ENCODE measurements at regions not wholly inside any gene's neighbourhood (a gene's known extent, or its start where the extent isn't known, plus 50 kb on each side); places are given as distances from the start of the nearest gene placed in this dataset.

DNA sequence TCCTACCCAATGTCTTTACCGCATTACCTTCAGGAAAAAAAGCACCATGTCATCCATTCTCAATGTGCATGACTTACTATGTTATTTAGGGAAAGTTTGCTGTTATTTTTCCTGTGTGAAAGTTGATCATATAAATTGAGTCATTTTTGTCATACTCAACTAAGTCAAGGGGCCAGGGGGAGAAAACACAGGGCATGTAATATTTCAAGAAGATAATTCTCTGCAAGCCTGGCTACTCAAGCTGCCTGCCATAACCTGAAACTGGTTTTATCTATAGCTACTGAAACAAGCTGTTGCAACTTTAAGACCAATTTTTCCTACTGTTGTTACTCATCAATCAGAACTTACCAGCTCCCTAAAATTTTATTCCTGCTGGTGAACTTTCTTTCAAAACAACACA, 91.4 kb downstream of the TMSB4Y start:
- TF ChIP-seq ATF1 (CRISPR knock-in tag; IDR thresholded peaks at IDR 0.05) (no peak), TCF7 (CRISPR knock-in tag; IDR thresholded peaks at IDR 0.05; ENCODE audit: low read depth) (no peak), NR2C2 (CRISPR knock-in tag; IDR thresholded peaks at IDR 0.05) (no peak), NFE2L1 (CRISPR knock-in tag; IDR thresholded peaks at IDR 0.05) (no peak), ZNF121 (CRISPR knock-in tag; IDR thresholded peaks at IDR 0.05) (no peak), RELA (CRISPR knock-in tag; IDR thresholded peaks at IDR 0.05; ENCODE audit: borderline replicate concordance) (no peak), HMGA2 (CRISPR knock-in tag; IDR thresholded peaks at IDR 0.05) (no peak), ELF4 (CRISPR knock-in tag; IDR thresholded peaks at IDR 0.05; ENCODE audit: low read depth) (no peak)
- TF ChIP-seq, protein P1, sequence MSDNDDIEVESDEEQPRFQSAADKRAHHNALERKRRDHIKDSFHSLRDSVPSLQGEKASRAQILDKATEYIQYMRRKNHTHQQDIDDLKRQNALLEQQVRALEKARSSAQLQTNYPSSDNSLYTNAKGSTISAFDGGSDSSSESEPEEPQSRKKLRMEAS (CRISPR knock-in tag; IDR thresholded peaks at IDR 0.05) = no peak
- TF ChIP-seq, protein P2, sequence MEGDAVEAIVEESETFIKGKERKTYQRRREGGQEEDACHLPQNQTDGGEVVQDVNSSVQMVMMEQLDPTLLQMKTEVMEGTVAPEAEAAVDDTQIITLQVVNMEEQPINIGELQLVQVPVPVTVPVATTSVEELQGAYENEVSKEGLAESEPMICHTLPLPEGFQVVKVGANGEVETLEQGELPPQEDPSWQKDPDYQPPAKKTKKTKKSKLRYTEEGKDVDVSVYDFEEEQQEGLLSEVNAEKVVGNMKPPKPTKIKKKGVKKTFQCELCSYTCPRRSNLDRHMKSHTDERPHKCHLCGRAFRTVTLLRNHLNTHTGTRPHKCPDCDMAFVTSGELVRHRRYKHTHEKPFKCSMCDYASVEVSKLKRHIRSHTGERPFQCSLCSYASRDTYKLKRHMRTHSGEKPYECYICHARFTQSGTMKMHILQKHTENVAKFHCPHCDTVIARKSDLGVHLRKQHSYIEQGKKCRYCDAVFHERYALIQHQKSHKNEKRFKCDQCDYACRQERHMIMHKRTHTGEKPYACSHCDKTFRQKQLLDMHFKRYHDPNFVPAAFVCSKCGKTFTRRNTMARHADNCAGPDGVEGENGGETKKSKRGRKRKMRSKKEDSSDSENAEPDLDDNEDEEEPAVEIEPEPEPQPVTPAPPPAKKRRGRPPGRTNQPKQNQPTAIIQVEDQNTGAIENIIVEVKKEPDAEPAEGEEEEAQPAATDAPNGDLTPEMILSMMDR (IDR thresholded peaks at IDR 0.05) = no peak
- TF ChIP-seq, protein P3, sequence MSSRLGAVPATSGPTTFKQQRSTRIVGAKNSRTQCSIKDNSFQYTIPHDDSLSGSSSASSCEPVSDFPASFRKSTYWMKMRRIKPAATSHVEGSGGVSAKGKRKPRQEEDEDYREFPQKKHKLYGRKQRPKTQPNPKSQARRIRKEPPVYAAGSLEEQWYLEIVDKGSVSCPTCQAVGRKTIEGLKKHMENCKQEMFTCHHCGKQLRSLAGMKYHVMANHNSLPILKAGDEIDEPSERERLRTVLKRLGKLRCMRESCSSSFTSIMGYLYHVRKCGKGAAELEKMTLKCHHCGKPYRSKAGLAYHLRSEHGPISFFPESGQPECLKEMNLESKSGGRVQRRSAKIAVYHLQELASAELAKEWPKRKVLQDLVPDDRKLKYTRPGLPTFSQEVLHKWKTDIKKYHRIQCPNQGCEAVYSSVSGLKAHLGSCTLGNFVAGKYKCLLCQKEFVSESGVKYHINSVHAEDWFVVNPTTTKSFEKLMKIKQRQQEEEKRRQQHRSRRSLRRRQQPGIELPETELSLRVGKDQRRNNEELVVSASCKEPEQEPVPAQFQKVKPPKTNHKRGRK (CRISPR knock-in tag; IDR thresholded peaks at IDR 0.05; ENCODE audit: borderline replicate concordance) = no peak
- TF ChIP-seq, protein P4, sequence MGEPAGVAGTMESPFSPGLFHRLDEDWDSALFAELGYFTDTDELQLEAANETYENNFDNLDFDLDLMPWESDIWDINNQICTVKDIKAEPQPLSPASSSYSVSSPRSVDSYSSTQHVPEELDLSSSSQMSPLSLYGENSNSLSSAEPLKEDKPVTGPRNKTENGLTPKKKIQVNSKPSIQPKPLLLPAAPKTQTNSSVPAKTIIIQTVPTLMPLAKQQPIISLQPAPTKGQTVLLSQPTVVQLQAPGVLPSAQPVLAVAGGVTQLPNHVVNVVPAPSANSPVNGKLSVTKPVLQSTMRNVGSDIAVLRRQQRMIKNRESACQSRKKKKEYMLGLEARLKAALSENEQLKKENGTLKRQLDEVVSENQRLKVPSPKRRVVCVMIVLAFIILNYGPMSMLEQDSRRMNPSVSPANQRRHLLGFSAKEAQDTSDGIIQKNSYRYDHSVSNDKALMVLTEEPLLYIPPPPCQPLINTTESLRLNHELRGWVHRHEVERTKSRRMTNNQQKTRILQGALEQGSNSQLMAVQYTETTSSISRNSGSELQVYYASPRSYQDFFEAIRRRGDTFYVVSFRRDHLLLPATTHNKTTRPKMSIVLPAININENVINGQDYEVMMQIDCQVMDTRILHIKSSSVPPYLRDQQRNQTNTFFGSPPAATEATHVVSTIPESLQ (CRISPR knock-in tag; IDR thresholded peaks at IDR 0.05) = no peak
- TF ChIP-seq, protein P5, sequence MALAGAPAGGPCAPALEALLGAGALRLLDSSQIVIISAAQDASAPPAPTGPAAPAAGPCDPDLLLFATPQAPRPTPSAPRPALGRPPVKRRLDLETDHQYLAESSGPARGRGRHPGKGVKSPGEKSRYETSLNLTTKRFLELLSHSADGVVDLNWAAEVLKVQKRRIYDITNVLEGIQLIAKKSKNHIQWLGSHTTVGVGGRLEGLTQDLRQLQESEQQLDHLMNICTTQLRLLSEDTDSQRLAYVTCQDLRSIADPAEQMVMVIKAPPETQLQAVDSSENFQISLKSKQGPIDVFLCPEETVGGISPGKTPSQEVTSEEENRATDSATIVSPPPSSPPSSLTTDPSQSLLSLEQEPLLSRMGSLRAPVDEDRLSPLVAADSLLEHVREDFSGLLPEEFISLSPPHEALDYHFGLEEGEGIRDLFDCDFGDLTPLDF (CRISPR knock-in tag; IDR thresholded peaks at IDR 0.05) = no peak
- TF ChIP-seq, protein P6, sequence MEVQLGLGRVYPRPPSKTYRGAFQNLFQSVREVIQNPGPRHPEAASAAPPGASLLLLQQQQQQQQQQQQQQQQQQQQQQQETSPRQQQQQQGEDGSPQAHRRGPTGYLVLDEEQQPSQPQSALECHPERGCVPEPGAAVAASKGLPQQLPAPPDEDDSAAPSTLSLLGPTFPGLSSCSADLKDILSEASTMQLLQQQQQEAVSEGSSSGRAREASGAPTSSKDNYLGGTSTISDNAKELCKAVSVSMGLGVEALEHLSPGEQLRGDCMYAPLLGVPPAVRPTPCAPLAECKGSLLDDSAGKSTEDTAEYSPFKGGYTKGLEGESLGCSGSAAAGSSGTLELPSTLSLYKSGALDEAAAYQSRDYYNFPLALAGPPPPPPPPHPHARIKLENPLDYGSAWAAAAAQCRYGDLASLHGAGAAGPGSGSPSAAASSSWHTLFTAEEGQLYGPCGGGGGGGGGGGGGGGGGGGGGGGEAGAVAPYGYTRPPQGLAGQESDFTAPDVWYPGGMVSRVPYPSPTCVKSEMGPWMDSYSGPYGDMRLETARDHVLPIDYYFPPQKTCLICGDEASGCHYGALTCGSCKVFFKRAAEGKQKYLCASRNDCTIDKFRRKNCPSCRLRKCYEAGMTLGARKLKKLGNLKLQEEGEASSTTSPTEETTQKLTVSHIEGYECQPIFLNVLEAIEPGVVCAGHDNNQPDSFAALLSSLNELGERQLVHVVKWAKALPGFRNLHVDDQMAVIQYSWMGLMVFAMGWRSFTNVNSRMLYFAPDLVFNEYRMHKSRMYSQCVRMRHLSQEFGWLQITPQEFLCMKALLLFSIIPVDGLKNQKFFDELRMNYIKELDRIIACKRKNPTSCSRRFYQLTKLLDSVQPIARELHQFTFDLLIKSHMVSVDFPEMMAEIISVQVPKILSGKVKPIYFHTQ (CRISPR knock-in tag; IDR thresholded peaks at IDR 0.05) = no peak

All from WTC11 (cell line).